K562 (cell line): ENCODE measurements at regions not wholly inside any gene's neighbourhood (a gene's known extent, or its start where the extent isn't known, plus 50 kb on each side); places are given as distances from the start of the nearest gene placed in this dataset.

Experiments used
- ATAC-seq: fragments of 200-7000 bp; cut with Tn5 transposase; 3 replicates; pipeline ENCODE4 v1.9.1; 2020; ENCODE audit warnings: moderate library complexity
- BruUV-seq: library from RNA; stranded (reverse); fragments of 400-500 nt; replicated peaks from 2 replicates; lab custom pipeline; 2021; lab: Mats Ljungman, UMichigan
- CTCF ChIA-PET: fragments of 300-600 bp; formaldehyde crosslinking; extraction: SDS; loops from one replicate; lab custom pipeline; 2021; ENCODE audit warnings: low intra/inter-chr PET ratio; lab: Yijun Ruan, JAX
- POLR2A ChIA-PET: fragments of 300-600, 350-650 bp; sonication (Branson Sonifier 250); formaldehyde crosslinking; extraction: SDS; loops from one replicate; lab custom pipeline; 2021; ENCODE audit warnings: antibody characterized with exemption, inconsistent platforms; lab: Yijun Ruan, JAX
- DNase-seq, 4 experiments: peaks; one replicate each; pipeline versions ENCODE4 v3.0.0 to v3.0.0-alpha.2; 2011 to 2018; ENCODE audit warnings: low spot score in 3 of 4, mixed read lengths in 3 of 4; ENCODE audit errors: extremely low read depth in 1 of 4
- FAIRE-seq: peaks from 2 replicates; lab custom pipeline; 2011; peaks lifted over from hg19 to GRCh38; lab: Jason Lieb, UNC
- H2AFZ ChIP-seq: 2 replicates; pipeline ENCODE4 v1.6.0; 2011; ENCODE audit warnings: low read depth, low read length, control low read depth, inconsistent platforms
- H3K27ac ChIP-seq: fragments of 200-600 bp; 3 replicates; pipeline ENCODE4 v1.8.0; 2011; ENCODE audit warnings: low read depth, mild to moderate bottlenecking, control low read depth, inconsistent platforms, low read length, moderate library complexity, mixed read lengths; ENCODE audit errors: extremely low read depth
- H3K27me3 ChIP-seq, 2 experiments: fragments of 300-600 bp in 1 of 2; 2 replicates in 1 of 2; 3 replicates in 1 of 2; pipeline versions ENCODE4 v1.6.0 to v1.8.0; 2011; ENCODE audit warnings: inconsistent platforms in 2 of 2, low read length in 2 of 2, mild to moderate bottlenecking in 1 of 2, mixed read lengths in 1 of 2, moderate library complexity in 1 of 2; ENCODE audit not compliant: control insufficient read depth in 2 of 2, insufficient read depth in 2 of 2
- H3K36me3 ChIP-seq: fragments of 300-600 bp; 3 replicates; pipeline ENCODE4 v1.8.0; 2011; ENCODE audit warnings: mild to moderate bottlenecking, low read length, inconsistent platforms; ENCODE audit not compliant: control insufficient read depth, insufficient read depth
- H3K4me1 ChIP-seq, 2 experiments: fragments of 200-600 bp in 1 of 2; replicated peaks in 1 of 2; 2 replicates in 1 of 2; 3 replicates in 1 of 2; pipeline versions ENCODE4 v1.5.1 to v1.8.0; 2011; ENCODE audit warnings: inconsistent platforms in 2 of 2, low read length in 2 of 2, mild to moderate bottlenecking in 1 of 2, mixed read lengths in 1 of 2, moderate library complexity in 1 of 2; ENCODE audit not compliant: control insufficient read depth in 2 of 2, insufficient read depth in 2 of 2
- H3K4me2 ChIP-seq: 2 replicates; pipeline ENCODE4 v1.6.1; 2011; ENCODE audit warnings: low read length, control low read depth, inconsistent platforms, mixed read lengths; ENCODE audit not compliant: insufficient read depth
- H3K4me3 ChIP-seq: fragments of 200-600 bp; sonication (generic), shearing (Covaris generic); 2 replicates; pipeline ENCODE4 v1.5.1; 2016; ENCODE audit warnings: control low read depth, inconsistent platforms
- H3K79me2 ChIP-seq: fragments of 200-600 bp; 3 replicates; pipeline ENCODE4 v1.8.0; 2011; ENCODE audit warnings: low read length, inconsistent platforms; ENCODE audit not compliant: control insufficient read depth, insufficient read depth
- H3K9ac ChIP-seq, 2 experiments: 2 replicates each; pipeline versions ENCODE4 v1.6.0 to v1.6.1; 2011; ENCODE audit warnings: low read depth in 2 of 2, low read length in 2 of 2, control low read depth in 1 of 2, inconsistent platforms in 1 of 2, mild to moderate bottlenecking in 1 of 2, mixed read lengths in 1 of 2; ENCODE audit not compliant: insufficient read depth in 1 of 2
- H3K9me1 ChIP-seq: one replicate; pipeline ENCODE4 v1.6.0; 2011; ENCODE audit warnings: inconsistent platforms, mild to moderate bottlenecking, low read length, moderate library complexity; ENCODE audit not compliant: control insufficient read depth, insufficient read depth
- H3K9me3 ChIP-seq: replicated peaks from 2 replicates; pipeline ENCODE4 v1.5.1; 2011; ENCODE audit warnings: low read depth, low read length, inconsistent platforms; ENCODE audit not compliant: control insufficient read depth, insufficient read depth
- H4K20me1 ChIP-seq: replicated peaks from 2 replicates; pipeline ENCODE4 v1.6.1; 2011; ENCODE audit warnings: low read length, inconsistent platforms, mixed read lengths; ENCODE audit not compliant: control insufficient read depth, insufficient read depth
- ARID1B ChIP-seq: fragments of 450-650 bp; IDR thresholded peaks from 2 replicates; pipeline ENCODE4 v1.6.1; 2016; ENCODE audit warnings: antibody characterized with exemption, mild to moderate bottlenecking, inconsistent platforms
- IFI16 ChIP-seq: fragments of 250-450 bp; sonication (Bioruptor Pico); IDR thresholded peaks from 2 replicates; pipeline ENCODE4 v2.1.2; 2022; ENCODE audit warnings: mild to moderate bottlenecking, inconsistent platforms
- KAT8 ChIP-seq: fragments of 450-650 bp; IDR thresholded peaks from 2 replicates; pipeline ENCODE4 v1.6.1; 2016; ENCODE audit warnings: low read depth, mild to moderate bottlenecking
- KLF10 ChIP-seq: fragments of 250-450 bp; sonication (Bioruptor Pico); IDR thresholded peaks from 2 replicates; pipeline ENCODE4 v1.6.1; 2021; ENCODE audit warnings: matching md5 sums
- MAFF ChIP-seq: IDR thresholded peaks from 2 replicates; pipeline ENCODE4 v1.6.1; 2012; ENCODE audit warnings: low read length, improper control_type of control experiment
- MGA ChIP-seq: fragments of 450-650 bp; IDR thresholded peaks from 2 replicates; pipeline ENCODE4 v1.6.1; 2016; ENCODE audit warnings: mild to moderate bottlenecking, moderate library complexity
- MYNN ChIP-seq, 2 experiments: sonication (generic); formaldehyde crosslinking in 1 of 2; IDR thresholded peaks; 2 replicates each; pipeline versions ENCODE4 v1.5.0 to v1.6.1; 2016 to 2020; ENCODE audit warnings: antibody characterized with exemption in 1 of 2, missing genetic modification reagents in 1 of 2
- RNF219 ChIP-seq: fragments of 250-450 bp; sonication (Bioruptor Pico); IDR thresholded peaks from 2 replicates; pipeline ENCODE4 v1.5.0; 2022; ENCODE audit warnings: mild to moderate bottlenecking
- TBP ChIP-seq: optimal IDR thresholded peaks from 2 replicates; pipeline ENCODE3; 2011; ENCODE audit warnings: low read depth, low read length, improper control_type of control experiment
- ZFP1 ChIP-seq: fragments of 450-650 bp; formaldehyde crosslinking; IDR thresholded peaks from 2 replicates; pipeline ENCODE4 v1.4.0; 2020; ENCODE audit warnings: mild to moderate bottlenecking, mixed read lengths
- ZNF75A ChIP-seq: fragments of 450-650 bp; formaldehyde crosslinking; IDR thresholded peaks from 2 replicates; pipeline ENCODE4 v1.4.0; 2020; ENCODE audit warnings: mild to moderate bottlenecking
- in situ Hi-C: fragments of 300-500 bp; cut with MboI; formaldehyde crosslinking; loops from 4 replicates; pipeline ENCODE4 v1.15.0; 2018; ENCODE audit warnings: inconsistent platforms, mixed read lengths
- intact Hi-C: fragments of 100-400 bp; cut with micrococcal nuclease; formaldehyde crosslinking; loops from 2 replicates; pipeline ENCODE4 v1.14.2; 2022

DNA sequence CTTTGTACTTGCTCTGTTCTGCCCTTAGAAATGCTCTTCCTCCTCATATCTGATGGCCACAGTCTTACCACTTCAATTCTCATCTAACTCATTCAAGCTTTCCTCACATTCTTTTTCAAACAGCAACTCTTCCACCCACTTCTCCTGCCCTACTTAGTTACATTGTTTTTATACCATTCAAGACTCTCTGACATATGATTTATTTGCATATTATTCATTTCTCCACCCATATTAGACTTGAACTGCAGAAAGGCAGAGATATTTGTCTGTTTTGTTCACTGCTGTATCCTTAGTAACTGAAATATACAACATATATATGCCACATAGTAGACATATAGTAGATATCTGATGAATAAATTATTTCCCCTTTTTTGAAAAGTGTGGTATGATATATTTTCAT, 95.5 kb upstream of the DCN start:
- Histone ChIP-seq H3K9ac (no peak overlapping the region), H3K36me3 (no peaks in the 10 kb centered on the region), H4K20me1 (no peaks in the 10 kb centered on the region), H3K9me3 (no peaks in the 10 kb centered on the region), H3K27ac (no peak overlapping the region; the same call in 2 of the 3 replicates), H3K9me1 (no peaks in the 10 kb centered on the region), H3K27me3 (no peaks in the 10 kb centered on the region), H3K4me1 (no peaks in the 10 kb centered on the region), H3K79me2 (no peaks in the 10 kb centered on the region), H2AFZ (no peak overlapping the region), H3K4me3 (no peak overlapping the region), H3K4me2 (no peak overlapping the region)
- ChIA-PET POLR2A (no interaction called here), CTCF (no interaction called here)
- FAIRE-seq, result no peak
- intact Hi-C loops, result no loop called here
- no peak for DNase-seq
- no TSS peak for BruUV-seq
- no peak for ATAC-seq
- in situ Hi-C loops, result no loop called here
- TF ChIP-seq IFI16 (CRISPR knock-in tag), result no peak
- TF ChIP-seq KLF10 (CRISPR knock-in tag), result no peak
- TF ChIP-seq MYNN (IDR thresholded peaks at IDR 0.05), result no peak
- no peak for TF ChIP-seq MYNN (CRISPR knock-in tag; IDR thresholded peaks at IDR 0.05)
- TF ChIP-seq MAFF, result no peak
- TF ChIP-seq KAT8, result no peak
- no peak for TF ChIP-seq ZNF75A
- TF ChIP-seq RNF219 (CRISPR knock-in tag), result no peak
- TF ChIP-seq ZFP1 (CRISPR knock-in tag), result no peak
- no peak for TF ChIP-seq ARID1B
- TF ChIP-seq MGA, result no peak
- no peak for TF ChIP-seq TBP
